ENCODE measurements at regions not wholly inside any gene's neighbourhood (a gene's known extent, or its start where the extent isn't known, plus 50 kb on each side); places are given as distances from the start of the nearest gene placed in this dataset.

GRCh38 chr4:63922146-63922545 lies 487.1 kb downstream of the TECRL start:
- TF ChIP-seq CTCF (IDR thresholded peaks at IDR 0.05) (no peak), POLR2A (IDR thresholded peaks at IDR 0.05) (no peak)
